Endothelial cell of umbilical vein (primary cell): ENCODE measurements at regions not wholly inside any gene's neighbourhood (a gene's known extent, or its start where the extent isn't known, plus 50 kb on each side); places are given as distances from the start of the nearest gene placed in this dataset.

Experiments used
- CTCF ChIP-seq, 2 donors: IDR thresholded peaks; 1 replicate in 1 of 2; 2 replicates in 1 of 2; pipeline ENCODE4 v1.5.1; 2011; ENCODE audit warnings: low read length in 2 of 2, mild to moderate bottlenecking in 2 of 2, moderate library complexity in 2 of 2, control low read depth in 1 of 2, inconsistent platforms in 1 of 2, low read depth in 1 of 2; ENCODE audit not compliant: insufficient read depth in 1 of 2; ENCODE audit errors: extremely low read depth in 1 of 2
- JUN ChIP-seq: IDR thresholded peaks from 2 replicates; pipeline ENCODE4 v1.6.1; 2011; ENCODE audit warnings: borderline replicate concordance, low read depth; ENCODE audit not compliant: insufficient read length, insufficient read depth

- no peak for TF ChIP-seq CTCF (IDR thresholded peaks at IDR 0.05; ENCODE audit: extremely low read depth in 1 of 2, insufficient read depth in 1 of 2, low read depth in 1 of 2, low read length in 2 of 2)
- TF ChIP-seq JUN = no peak
Observed at GRCh38 chr10:78623578-78624215, 445.1 kb upstream of the ZMIZ1 start.
